ENCODE measurements at regions not wholly inside any gene's neighbourhood (a gene's known extent, or its start where the extent isn't known, plus 50 kb on each side); places are given as distances from the start of the nearest gene placed in this dataset.

- in situ Hi-C loops (cut with HindIII; ENCODE audit: low pct_unique_long_range_greater_than_20kb, low sequenced_read_pairs), result no loop called here
- DNase-seq (ENCODE audit: low read depth), result no peak
These were observed 1396.8 kb downstream of the LRRC4C start for GRCh38 chr11:40062616-40063015.

- no peak for DNase-seq (ENCODE audit: low read depth)
- in situ Hi-C loops (cut with HindIII; ENCODE audit: low pct_unique_long_range_greater_than_20kb, low sequenced_read_pairs), result no loop called here
These were observed 1398.2 kb downstream of the LRRC4C start for GRCh38 chr11:40061221-40061620.

DNA sequence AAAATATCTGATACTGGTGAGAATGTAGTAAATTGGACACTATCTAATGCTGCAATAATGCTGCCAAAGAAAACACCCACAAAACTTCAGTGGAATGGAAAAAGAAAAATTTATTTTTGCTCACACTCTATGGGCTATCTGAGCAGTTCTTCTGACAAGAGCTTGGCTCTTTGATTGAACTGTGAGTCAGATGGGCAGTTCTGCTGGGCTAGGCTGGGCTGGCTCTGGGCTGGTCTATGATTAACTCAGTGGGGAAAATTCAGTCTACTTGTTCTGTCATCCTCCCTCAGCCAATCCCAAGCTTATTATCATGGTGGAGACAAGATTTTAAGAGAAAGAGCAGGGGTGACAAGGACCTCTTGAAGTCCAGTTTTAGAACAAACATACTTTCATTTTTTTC is 1404.8 kb downstream of the LRRC4C start:
- peak; percentile 5 for DNase-seq (ENCODE audit: low read depth)
- in situ Hi-C loops (cut with HindIII; ENCODE audit: low pct_unique_long_range_greater_than_20kb, low sequenced_read_pairs), result no loop called here

DNA sequence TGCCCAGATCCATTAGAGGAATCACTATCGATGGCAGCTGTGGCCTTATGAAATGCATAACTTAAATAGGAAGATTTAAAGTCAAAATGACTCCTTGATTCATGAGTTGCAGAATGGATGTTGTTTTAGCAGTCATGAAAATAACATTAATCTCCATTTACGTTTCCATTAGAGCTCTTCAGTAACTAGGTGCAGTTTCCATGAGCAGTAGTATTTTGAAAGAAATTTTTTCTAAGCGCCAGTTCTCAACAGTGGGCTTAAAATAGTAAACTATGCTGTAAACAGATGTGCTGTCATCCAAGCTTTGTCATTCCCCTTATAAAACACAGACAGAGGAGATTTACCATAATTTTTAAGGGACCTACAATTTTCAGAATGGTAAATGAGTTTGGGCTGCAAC is 1414.1 kb downstream of the LRRC4C start:
- DNase-seq (ENCODE audit: low read depth), result no peak
- in situ Hi-C loops (cut with HindIII; ENCODE audit: low pct_unique_long_range_greater_than_20kb, low sequenced_read_pairs), result no loop called here

- DNase-seq (ENCODE audit: low read depth), result no peak
- in situ Hi-C loops (cut with HindIII; ENCODE audit: low pct_unique_long_range_greater_than_20kb, low sequenced_read_pairs), result no loop called here
These were observed 1422.4 kb downstream of the LRRC4C start for GRCh38 chr11:40037005-40037404.

DNA sequence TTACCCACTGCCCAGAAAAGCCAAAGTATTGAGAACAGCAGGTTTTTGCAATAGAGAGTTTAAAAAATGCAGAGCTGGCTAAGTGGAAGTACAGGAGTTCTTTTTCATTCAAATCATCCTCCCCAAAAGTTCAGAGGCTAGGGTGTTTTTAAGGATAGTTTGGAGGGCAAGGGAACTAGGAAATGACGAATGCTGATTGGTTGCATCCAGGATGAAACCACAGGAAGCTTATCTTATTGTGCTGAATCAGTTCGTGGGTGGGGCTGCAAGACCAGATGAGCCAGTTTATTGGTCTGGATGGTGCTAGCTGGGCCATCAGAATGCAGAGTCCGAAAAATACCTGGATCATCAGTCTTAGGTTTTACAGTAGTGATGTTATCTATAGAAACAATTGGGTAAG is 1427.1 kb downstream of the LRRC4C start:
- DNase-seq (ENCODE audit: low read depth), result no peak
- in situ Hi-C loops (cut with HindIII; ENCODE audit: low pct_unique_long_range_greater_than_20kb, low sequenced_read_pairs), result no loop called here

DNA sequence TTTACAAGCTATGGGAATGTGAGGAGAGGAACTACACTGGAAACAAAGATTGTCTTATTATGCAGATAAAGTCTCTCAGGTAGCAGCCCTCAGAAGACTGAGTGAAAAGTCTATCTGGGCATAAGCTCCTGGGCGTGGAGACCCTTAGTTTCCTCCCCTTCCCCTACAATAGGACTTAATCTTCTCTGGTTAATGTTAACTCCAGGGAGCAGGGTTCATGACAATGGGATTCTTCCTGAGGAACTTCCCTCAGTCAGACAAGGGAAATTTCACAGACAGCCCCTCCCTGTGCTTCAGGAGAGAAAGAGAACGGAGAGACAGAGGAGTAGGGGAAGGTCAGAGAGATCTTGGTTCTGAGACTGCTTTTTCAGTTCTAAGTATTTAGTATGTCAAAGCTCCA is 1428.6 kb downstream of the LRRC4C start:
- in situ Hi-C loops (cut with HindIII; ENCODE audit: low pct_unique_long_range_greater_than_20kb, low sequenced_read_pairs), result no loop called here
- DNase-seq (ENCODE audit: low read depth), result no peak

GRCh38 chr11:40029391-40029790 is 1430.1 kb downstream of the LRRC4C start:
- peak; percentile 0 for DNase-seq (ENCODE audit: low read depth)
- in situ Hi-C loops (cut with HindIII; ENCODE audit: low pct_unique_long_range_greater_than_20kb, low sequenced_read_pairs), result no loop called here

GRCh38 chr11:40027720-40028119 is 1431.7 kb downstream of the LRRC4C start:
- in situ Hi-C loops (cut with HindIII; ENCODE audit: low pct_unique_long_range_greater_than_20kb, low sequenced_read_pairs), result no loop called here
- DNase-seq (ENCODE audit: low read depth), result no peak

DNA sequence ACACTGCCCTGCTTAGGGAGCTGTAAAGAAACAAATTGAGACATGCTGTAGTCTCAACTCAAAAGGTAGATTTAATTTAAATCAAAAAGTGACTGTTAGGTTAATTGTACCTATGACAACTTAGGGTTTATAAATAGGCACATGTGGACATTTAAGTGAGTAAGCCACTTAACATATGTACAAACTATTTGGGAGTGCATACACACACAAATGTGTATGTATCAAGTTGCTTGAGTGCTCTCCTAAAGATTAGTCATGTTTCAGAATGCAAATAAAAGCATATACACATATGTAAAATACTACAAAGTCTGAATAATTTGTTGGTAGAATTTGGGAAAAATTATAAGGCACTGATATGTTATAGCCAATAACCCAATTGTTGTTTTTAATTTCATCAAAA is 1435.7 kb downstream of the LRRC4C start:
- in situ Hi-C loops (cut with HindIII; ENCODE audit: low pct_unique_long_range_greater_than_20kb, low sequenced_read_pairs), result no loop called here

DNA sequence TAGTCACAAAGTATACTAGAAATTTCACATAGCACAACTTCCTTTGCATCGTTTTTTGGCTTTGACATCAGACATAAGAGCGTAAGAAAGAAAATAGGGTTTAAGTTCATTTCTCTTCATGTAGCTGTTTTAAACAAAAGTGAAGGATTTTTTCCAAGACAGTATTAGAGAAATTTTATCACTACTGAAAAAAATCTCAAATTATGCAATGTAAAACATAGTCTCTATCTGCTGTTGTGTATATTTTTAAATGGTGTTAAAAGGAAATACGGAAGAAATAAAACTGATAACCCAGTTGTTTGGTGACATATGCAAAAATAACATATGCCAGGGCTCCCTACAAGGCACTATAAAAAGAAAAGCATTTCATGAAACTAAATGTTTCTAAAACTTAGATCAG is 1449.4 kb downstream of the LRRC4C start:
- in situ Hi-C loops (cut with HindIII; ENCODE audit: low pct_unique_long_range_greater_than_20kb, low sequenced_read_pairs), result no loop called here
- no peak for DNase-seq (ENCODE audit: low read depth)

More for the DNA sequence above, 1435.7 kb downstream of the LRRC4C start:
- no peak for DNase-seq (ENCODE audit: low read depth)

GRCh38 chr11:39992551-39992950 is 1466.9 kb downstream of the LRRC4C start:
- no peak for DNase-seq (ENCODE audit: low read depth)
- in situ Hi-C loops (cut with HindIII; ENCODE audit: low pct_unique_long_range_greater_than_20kb, low sequenced_read_pairs), result no loop called here

- DNase-seq (ENCODE audit: low read depth), result peak; percentile 2
- in situ Hi-C loops (cut with HindIII; ENCODE audit: low pct_unique_long_range_greater_than_20kb, low sequenced_read_pairs), result no loop called here
These were observed 1469.0 kb downstream of the LRRC4C start for GRCh38 chr11:39990421-39990831.

DNA sequence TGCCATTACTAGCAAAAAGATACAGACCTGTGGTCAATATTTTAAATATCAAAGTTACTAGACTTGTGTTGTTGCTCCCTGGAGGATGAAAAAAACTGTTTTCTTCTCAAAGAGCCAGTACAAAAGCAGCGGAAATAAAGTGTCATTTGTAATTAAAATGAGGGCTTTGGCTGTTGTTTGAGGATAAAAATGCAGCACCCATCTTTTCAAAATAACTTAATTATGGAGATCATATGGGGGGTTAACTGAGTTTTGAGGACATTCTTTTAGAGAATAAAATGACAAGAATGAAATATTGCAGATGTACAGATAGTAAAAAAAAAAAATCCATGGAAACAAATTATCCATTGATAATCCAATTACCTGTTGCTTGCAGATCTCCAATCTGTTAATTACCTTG is 1484.4 kb downstream of the LRRC4C start:
- in situ Hi-C loops (cut with HindIII; ENCODE audit: low pct_unique_long_range_greater_than_20kb, low sequenced_read_pairs), result no loop called here
- DNase-seq (ENCODE audit: low read depth), result no peak

- no peak for DNase-seq (ENCODE audit: low read depth)
- in situ Hi-C loops (cut with HindIII; ENCODE audit: low pct_unique_long_range_greater_than_20kb, low sequenced_read_pairs), result no loop called here
These were observed 1487.0 kb downstream of the LRRC4C start for GRCh38 chr11:39972461-39972860.

DNA sequence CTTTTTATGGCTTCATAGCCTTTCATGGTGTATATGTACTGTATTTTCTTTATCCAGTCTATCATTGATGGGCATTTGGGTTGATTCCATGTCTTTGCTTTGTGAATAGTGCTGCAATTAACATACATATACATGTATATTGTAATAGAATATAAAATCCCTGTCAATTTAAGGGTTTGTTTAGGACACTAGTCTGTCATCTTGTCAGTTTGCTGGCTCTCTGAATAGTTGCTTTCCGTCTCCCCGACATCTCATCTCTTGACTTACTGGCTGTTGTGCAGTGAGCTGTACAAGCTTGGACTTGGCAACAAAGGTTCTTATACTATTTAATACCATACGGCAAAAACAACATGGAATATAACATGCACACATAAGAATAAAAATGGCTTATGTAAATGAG is 1487.5 kb downstream of the LRRC4C start:
- no peak for DNase-seq (ENCODE audit: low read depth)
- in situ Hi-C loops (cut with HindIII; ENCODE audit: low pct_unique_long_range_greater_than_20kb, low sequenced_read_pairs), result no loop called here

DNA sequence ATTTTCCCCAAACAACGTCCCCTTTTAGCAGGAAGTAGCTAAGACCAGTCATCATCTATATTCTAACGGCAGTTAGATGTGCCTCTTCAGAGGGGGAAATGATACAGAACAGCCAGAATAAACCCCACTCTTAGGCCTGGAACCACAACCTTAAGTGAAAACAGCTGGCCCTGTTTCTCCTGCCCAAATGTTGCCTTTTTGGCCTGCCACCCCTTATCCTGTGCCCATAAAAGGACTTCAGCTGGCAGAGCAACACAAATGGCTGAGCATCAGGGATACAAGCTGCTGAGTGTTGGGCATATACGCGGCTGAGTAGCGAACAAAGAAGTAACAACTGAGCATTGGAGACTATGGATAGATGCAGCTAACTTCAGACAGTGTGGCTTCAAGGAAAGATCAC is 1491.4 kb downstream of the LRRC4C start:
- in situ Hi-C loops (cut with HindIII; ENCODE audit: low pct_unique_long_range_greater_than_20kb, low sequenced_read_pairs), result no loop called here

DNA sequence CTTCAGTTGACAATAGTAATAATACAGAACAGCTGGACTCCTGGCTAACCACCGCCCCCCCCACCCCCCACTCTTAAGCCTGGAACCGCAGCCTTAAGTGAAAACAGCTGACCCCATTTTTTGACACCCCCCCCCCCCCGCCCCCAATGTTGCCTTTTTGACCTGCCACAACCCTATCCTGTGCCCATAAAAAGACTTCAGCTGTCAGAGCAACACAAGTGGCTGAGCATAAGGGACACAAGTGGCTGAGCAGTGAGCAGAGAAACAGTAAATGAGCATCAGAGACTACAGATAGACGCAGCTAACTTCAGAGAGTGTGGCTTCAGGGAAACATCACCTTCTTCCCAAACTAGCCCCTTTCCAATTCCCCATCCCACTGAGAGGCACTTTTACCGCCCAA is 1493.8 kb downstream of the LRRC4C start:
- in situ Hi-C loops (cut with HindIII; ENCODE audit: low pct_unique_long_range_greater_than_20kb, low sequenced_read_pairs), result no loop called here

More for the DNA sequence above, 1491.4 kb downstream of the LRRC4C start:
- no peak for DNase-seq (ENCODE audit: low read depth)

GRCh38 chr11:39960206-39960605 is 1499.2 kb downstream of the LRRC4C start:
- in situ Hi-C loops (cut with HindIII; ENCODE audit: low pct_unique_long_range_greater_than_20kb, low sequenced_read_pairs), result no loop called here
- no peak for DNase-seq (ENCODE audit: low read depth)

More for the DNA sequence above, 1493.8 kb downstream of the LRRC4C start:
- DNase-seq (ENCODE audit: low read depth), result no peak

GRCh38 chr11:39932966-39933365 is 1526.5 kb downstream of the LRRC4C start:
- no peak for DNase-seq (ENCODE audit: low read depth)
- in situ Hi-C loops (cut with HindIII; ENCODE audit: low pct_unique_long_range_greater_than_20kb, low sequenced_read_pairs), result no loop called here

DNA sequence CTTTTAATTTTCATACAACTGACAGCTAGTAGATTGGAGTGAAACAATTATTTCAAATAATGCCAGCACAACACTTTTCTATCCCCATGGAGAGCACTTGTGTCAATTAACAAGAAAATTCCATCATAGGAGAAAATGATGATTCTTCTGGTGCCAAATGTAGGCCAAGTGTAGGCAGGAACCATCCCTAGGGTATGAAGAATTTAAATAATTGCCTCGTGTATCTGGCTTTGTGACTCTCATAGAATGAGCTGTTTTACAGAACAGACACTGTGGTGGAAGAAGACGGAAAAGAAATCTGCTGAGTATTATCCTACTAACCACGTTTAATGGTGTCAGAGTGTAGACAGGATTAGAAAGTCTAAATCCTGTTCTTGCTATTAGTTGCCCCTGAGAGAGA is 1542.2 kb downstream of the LRRC4C start:
- in situ Hi-C loops (cut with HindIII; ENCODE audit: low pct_unique_long_range_greater_than_20kb, low sequenced_read_pairs), result no loop called here
- DNase-seq (ENCODE audit: low read depth), result no peak
